HL-60 (cell line): ENCODE measurements at regions not wholly inside any gene's neighbourhood (a gene's known extent, or its start where the extent isn't known, plus 50 kb on each side); places are given as distances from the start of the nearest gene placed in this dataset.

Source experiments
- GABPA ChIP-seq: IDR thresholded peaks from 2 replicates; pipeline ENCODE4 v1.6.1; 2012; ENCODE audit warnings: low read depth
- POLR2AphosphoS5 ChIP-seq: IDR thresholded peaks from 2 replicates; pipeline ENCODE4 v1.6.1; 2012; ENCODE audit warnings: low read depth
- REST ChIP-seq: IDR thresholded peaks from 2 replicates; pipeline ENCODE4 v1.6.1; 2012; ENCODE audit warnings: low read depth; ENCODE audit not compliant: insufficient replicate concordance
- SPI1 ChIP-seq: IDR thresholded peaks from 2 replicates; pipeline ENCODE4 v1.6.1; 2012; ENCODE audit warnings: low read depth, mild to moderate bottlenecking, borderline replicate concordance
- TF ChIP-seq, protein P1 (sequence below): IDR thresholded peaks from one replicate; pipeline ENCODE4 v1.5.1; 2011; ENCODE audit warnings: low read length, control low read depth, inconsistent platforms; ENCODE audit not compliant: insufficient read depth

DNA sequence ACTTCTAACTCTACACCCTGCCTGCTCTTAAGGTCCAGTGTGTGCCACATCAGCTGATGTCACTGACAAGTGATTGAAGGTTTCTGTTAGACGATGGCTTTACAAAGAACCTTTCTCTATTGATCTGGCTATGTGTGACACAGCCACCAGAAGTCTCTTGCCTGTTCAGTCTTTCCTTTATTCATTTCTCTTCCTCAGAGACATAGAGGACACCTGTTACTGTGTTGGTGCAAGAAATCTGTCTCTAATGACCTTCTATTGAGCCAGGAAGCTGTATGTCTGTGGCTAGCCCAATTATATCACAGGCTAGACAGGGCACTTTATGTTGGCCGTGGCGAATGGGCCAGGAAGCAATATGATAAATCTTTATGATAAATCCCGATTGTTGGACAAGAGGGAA lies 173.3 kb upstream of the GAP43 start:
- no peak for TF ChIP-seq POLR2AphosphoS5
- TF ChIP-seq GABPA: no peak
- TF ChIP-seq, protein P1, sequence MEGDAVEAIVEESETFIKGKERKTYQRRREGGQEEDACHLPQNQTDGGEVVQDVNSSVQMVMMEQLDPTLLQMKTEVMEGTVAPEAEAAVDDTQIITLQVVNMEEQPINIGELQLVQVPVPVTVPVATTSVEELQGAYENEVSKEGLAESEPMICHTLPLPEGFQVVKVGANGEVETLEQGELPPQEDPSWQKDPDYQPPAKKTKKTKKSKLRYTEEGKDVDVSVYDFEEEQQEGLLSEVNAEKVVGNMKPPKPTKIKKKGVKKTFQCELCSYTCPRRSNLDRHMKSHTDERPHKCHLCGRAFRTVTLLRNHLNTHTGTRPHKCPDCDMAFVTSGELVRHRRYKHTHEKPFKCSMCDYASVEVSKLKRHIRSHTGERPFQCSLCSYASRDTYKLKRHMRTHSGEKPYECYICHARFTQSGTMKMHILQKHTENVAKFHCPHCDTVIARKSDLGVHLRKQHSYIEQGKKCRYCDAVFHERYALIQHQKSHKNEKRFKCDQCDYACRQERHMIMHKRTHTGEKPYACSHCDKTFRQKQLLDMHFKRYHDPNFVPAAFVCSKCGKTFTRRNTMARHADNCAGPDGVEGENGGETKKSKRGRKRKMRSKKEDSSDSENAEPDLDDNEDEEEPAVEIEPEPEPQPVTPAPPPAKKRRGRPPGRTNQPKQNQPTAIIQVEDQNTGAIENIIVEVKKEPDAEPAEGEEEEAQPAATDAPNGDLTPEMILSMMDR: no peak
- no peak for TF ChIP-seq REST
- TF ChIP-seq SPI1: no peak
